22Rv1 (cell line): ENCODE measurements at regions not wholly inside any gene's neighbourhood (a gene's known extent, or its start where the extent isn't known, plus 50 kb on each side); places are given as distances from the start of the nearest gene placed in this dataset.

Experiments
- ZFX ChIP-seq: fragments of 450-650 bp; IDR thresholded peaks from 2 replicates; pipeline ENCODE4 v1.6.1; 2017; ENCODE audit warnings: antibody characterized with exemption, borderline replicate concordance
- TF ChIP-seq, protein P1 (sequence below): fragments of 450-650 bp; IDR thresholded peaks from 2 replicates; pipeline ENCODE4 v1.5.1; 2017; ENCODE audit warnings: mild to moderate bottlenecking

- TF ChIP-seq, protein P1, sequence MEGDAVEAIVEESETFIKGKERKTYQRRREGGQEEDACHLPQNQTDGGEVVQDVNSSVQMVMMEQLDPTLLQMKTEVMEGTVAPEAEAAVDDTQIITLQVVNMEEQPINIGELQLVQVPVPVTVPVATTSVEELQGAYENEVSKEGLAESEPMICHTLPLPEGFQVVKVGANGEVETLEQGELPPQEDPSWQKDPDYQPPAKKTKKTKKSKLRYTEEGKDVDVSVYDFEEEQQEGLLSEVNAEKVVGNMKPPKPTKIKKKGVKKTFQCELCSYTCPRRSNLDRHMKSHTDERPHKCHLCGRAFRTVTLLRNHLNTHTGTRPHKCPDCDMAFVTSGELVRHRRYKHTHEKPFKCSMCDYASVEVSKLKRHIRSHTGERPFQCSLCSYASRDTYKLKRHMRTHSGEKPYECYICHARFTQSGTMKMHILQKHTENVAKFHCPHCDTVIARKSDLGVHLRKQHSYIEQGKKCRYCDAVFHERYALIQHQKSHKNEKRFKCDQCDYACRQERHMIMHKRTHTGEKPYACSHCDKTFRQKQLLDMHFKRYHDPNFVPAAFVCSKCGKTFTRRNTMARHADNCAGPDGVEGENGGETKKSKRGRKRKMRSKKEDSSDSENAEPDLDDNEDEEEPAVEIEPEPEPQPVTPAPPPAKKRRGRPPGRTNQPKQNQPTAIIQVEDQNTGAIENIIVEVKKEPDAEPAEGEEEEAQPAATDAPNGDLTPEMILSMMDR: no peak
- TF ChIP-seq ZFX: no peak
These were observed 417.1 kb upstream of the TMTC1 start for GRCh38 chr12:30200864-30201263.
